H9 (cell line): ENCODE measurements at regions not wholly inside any gene's neighbourhood (a gene's known extent, or its start where the extent isn't known, plus 50 kb on each side); places are given as distances from the start of the nearest gene placed in this dataset.
"Not testable (repeated sequence)": the region's sequence is repeated elsewhere in the genome, so short reads cannot be mapped to it uniquely, and the experiment has no call there.

Experiments used
- DNase-seq: peaks from one replicate; pipeline ENCODE4 v3.0.0-alpha.2; 2017
- H2AFZ ChIP-seq: one replicate; pipeline ENCODE4 v1.6.1; 2013; ENCODE audit warnings: mild to moderate bottlenecking, low read length, control low read depth, moderate library complexity
- H2AK5ac ChIP-seq: 2 replicates; pipeline ENCODE4 v1.6.1; 2013; ENCODE audit warnings: low read length, control low read depth, mixed read lengths; ENCODE audit not compliant: insufficient read length
- H2BK120ac ChIP-seq: one replicate; pipeline ENCODE4 v1.6.1; 2013; ENCODE audit warnings: low read depth, mild to moderate bottlenecking, low read length, control low read depth, inconsistent platforms; ENCODE audit not compliant: poor library complexity, severe bottlenecking
- H2BK12ac ChIP-seq: 2 replicates; pipeline ENCODE4 v1.6.1; 2013; ENCODE audit warnings: low read length, control low read depth, mixed read lengths, low read depth; ENCODE audit not compliant: insufficient read length
- H2BK15ac ChIP-seq: 2 replicates; pipeline ENCODE4 v1.6.1; 2013; ENCODE audit warnings: low read depth, low read length, control low read depth
- H2BK20ac ChIP-seq: one replicate; pipeline ENCODE4 v1.6.1; 2013; ENCODE audit warnings: low read depth, mild to moderate bottlenecking, low read length, control low read depth, inconsistent platforms; ENCODE audit not compliant: poor library complexity, severe bottlenecking
- H2BK5ac ChIP-seq: 2 replicates; pipeline ENCODE4 v1.6.1; 2013; ENCODE audit warnings: low read length, control low read depth, mixed read lengths; ENCODE audit not compliant: insufficient read length
- H3K14ac ChIP-seq: 2 replicates; pipeline ENCODE4 v1.6.1; 2013; ENCODE audit warnings: low read length, control low read depth; ENCODE audit not compliant: insufficient read depth
- H3K18ac ChIP-seq: 2 replicates; pipeline ENCODE4 v1.6.1; 2013; ENCODE audit warnings: low read depth, mild to moderate bottlenecking, mixed read lengths, low read length, control low read depth; ENCODE audit not compliant: insufficient read length
- H3K23ac ChIP-seq: 2 replicates; pipeline ENCODE4 v1.6.1; 2013; ENCODE audit warnings: low read length, control low read depth, mixed read lengths, low read depth; ENCODE audit not compliant: insufficient read length
- H3K23me2 ChIP-seq: 2 replicates; pipeline ENCODE4 v1.6.1; 2013; ENCODE audit warnings: low read depth, mild to moderate bottlenecking, mixed read lengths, low read length, control low read depth; ENCODE audit not compliant: insufficient read length, poor library complexity, severe bottlenecking
- H3K27ac ChIP-seq: 2 replicates; pipeline ENCODE4 v1.5.1; 2013; ENCODE audit warnings: low read length, control low read depth, mixed read lengths, low read depth; ENCODE audit not compliant: insufficient read length
- H3K27me3 ChIP-seq: 2 replicates; pipeline ENCODE4 v1.6.1; 2013; ENCODE audit warnings: low read length, control low read depth, inconsistent platforms; ENCODE audit not compliant: insufficient read depth
- H3K4ac ChIP-seq: 2 replicates; pipeline ENCODE4 v1.6.1; 2013; ENCODE audit warnings: low read depth, mild to moderate bottlenecking, control low read depth, inconsistent platforms, low read length, moderate library complexity
- H3K4me1 ChIP-seq: 2 replicates; pipeline ENCODE4 v1.6.1; 2013; ENCODE audit warnings: low read length, control low read depth, inconsistent platforms; ENCODE audit not compliant: insufficient read depth
- H3K4me2 ChIP-seq: 2 replicates; pipeline ENCODE4 v1.6.1; 2013; ENCODE audit warnings: low read length, control low read depth, mixed read lengths; ENCODE audit not compliant: insufficient read length, insufficient read depth
- H3K56ac ChIP-seq: 2 replicates; pipeline ENCODE4 v1.6.1; 2013; ENCODE audit warnings: low read depth, mild to moderate bottlenecking, mixed read lengths, low read length, control low read depth; ENCODE audit not compliant: insufficient read length
- H3K79me1 ChIP-seq: 2 replicates; pipeline ENCODE4 v1.6.1; 2013; ENCODE audit warnings: low read depth, mild to moderate bottlenecking, moderate library complexity, low read length, control low read depth, inconsistent platforms; ENCODE audit not compliant: insufficient read depth, poor library complexity, severe bottlenecking
- H3K79me2 ChIP-seq: 2 replicates; pipeline ENCODE4 v1.6.1; 2013; ENCODE audit warnings: low read length, control low read depth, inconsistent platforms; ENCODE audit not compliant: insufficient read depth
- H3K9ac ChIP-seq: 2 replicates; pipeline ENCODE4 v1.6.1; 2013; ENCODE audit warnings: low read length, control low read depth, mixed read lengths; ENCODE audit not compliant: insufficient read length; ENCODE audit errors: extremely low read depth
- H3K9me3 ChIP-seq: one replicate; pipeline ENCODE4 v1.6.1; 2013; ENCODE audit warnings: low read depth, low read length, inconsistent platforms; ENCODE audit not compliant: control insufficient read depth
- H3T11ph ChIP-seq: one replicate; pipeline ENCODE4 v1.6.1; 2013; ENCODE audit warnings: mild to moderate bottlenecking, low read length, control low read depth, inconsistent platforms
- H4K20me1 ChIP-seq: one replicate; pipeline ENCODE4 v1.6.1; 2013; ENCODE audit not compliant: control insufficient read depth, insufficient read length, insufficient read depth
- H4K5ac ChIP-seq: 2 replicates; pipeline ENCODE4 v1.6.1; 2013; ENCODE audit warnings: low read depth, mild to moderate bottlenecking, mixed read lengths, low read length, control low read depth; ENCODE audit not compliant: insufficient read length
- H4K8ac ChIP-seq: replicated peaks from 2 replicates; pipeline ENCODE4 v1.6.1; 2013; ENCODE audit warnings: low read length, control low read depth, mixed read lengths, low read depth; ENCODE audit not compliant: insufficient read length
- H4K91ac ChIP-seq: 2 replicates; pipeline ENCODE4 v1.6.1; 2013; ENCODE audit warnings: low read depth, mild to moderate bottlenecking, moderate library complexity, mixed read lengths, low read length, control low read depth; ENCODE audit not compliant: insufficient read length
- H3K27ac Mint-ChIP-seq, 3 experiments: 2 replicates in 2 of 3; 3 replicates in 1 of 3; pipeline ENCODE4 v1.8.0; 2020 to 2021; ENCODE audit warnings: mixed read lengths in 3 of 3, mild to moderate bottlenecking in 1 of 3, moderate library complexity in 1 of 3
- H3K27me3 Mint-ChIP-seq: 2 replicates; pipeline ENCODE4 v1.8.0; 2021; ENCODE audit warnings: low read depth, mild to moderate bottlenecking, moderate library complexity, mixed read lengths
- H3K36me3 Mint-ChIP-seq, 3 experiments: 2 replicates in 2 of 3; 3 replicates in 1 of 3; pipeline ENCODE4 v1.8.0; 2020 to 2021; ENCODE audit warnings: low read depth in 3 of 3, mixed read lengths in 3 of 3; ENCODE audit not compliant: insufficient read depth in 1 of 3
- H3K4me1 Mint-ChIP-seq, 2 experiments: 2 replicates each; pipeline ENCODE4 v1.8.0; 2020; ENCODE audit warnings: mixed read lengths in 2 of 2
- H3K4me3 Mint-ChIP-seq, 2 experiments: 2 replicates in 1 of 2; 3 replicates in 1 of 2; pipeline ENCODE4 v1.8.0; 2020 to 2021; ENCODE audit warnings: mild to moderate bottlenecking in 2 of 2, mixed read lengths in 2 of 2, moderate library complexity in 1 of 2
- H3K9me3 Mint-ChIP-seq, 2 experiments: 2 replicates in 1 of 2; 3 replicates in 1 of 2; pipeline ENCODE4 v1.8.0; 2020; ENCODE audit warnings: mild to moderate bottlenecking in 2 of 2, mixed read lengths in 2 of 2, moderate library complexity in 1 of 2
- WGBS: extraction: QIAGEN DNeasy Blood & Tissue Kit; methylation state at CpG from one replicate; pipeline ENCODE4 v1.1.7; 2013; ENCODE audit warnings: missing lambda C conversion rate, low lambda C conversion rate, mixed read lengths; ENCODE audit not compliant: insufficient read length; ENCODE audit errors: extremely low coverage; 5-methylcytosine and 5-hydroxymethylcytosine counted together

GRCh38 chr2:190761216-190761615 lies 112.3 kb downstream of the NAB1 start:
- H3K4me1 Mint-ChIP-seq, result peaks cover 10 to 11% of the 10 kb centered on the region in 2 experiments
- H2BK5ac ChIP-seq, H4K8ac ChIP-seq, H2AFZ ChIP-seq, H3K36me3 Mint-ChIP-seq, H3K27ac ChIP-seq, H3K4me1 ChIP-seq, DNase-seq, H3K4me3 Mint-ChIP-seq, H4K5ac ChIP-seq, H3K79me1 ChIP-seq, H3K27me3 ChIP-seq, H3K56ac ChIP-seq, H4K20me1 ChIP-seq, H3K27me3 Mint-ChIP-seq, H3K14ac ChIP-seq, H3K9ac ChIP-seq, H2BK120ac ChIP-seq, H4K91ac ChIP-seq, H3K23me2 ChIP-seq, H3K9me3 Mint-ChIP-seq, H2BK12ac ChIP-seq, H2BK15ac ChIP-seq, H2AK5ac ChIP-seq, H3K18ac ChIP-seq, H3K79me2 ChIP-seq, H3K27ac Mint-ChIP-seq, H3K4ac ChIP-seq, H2BK20ac ChIP-seq, H3K4me2 ChIP-seq, H3T11ph ChIP-seq, H3K23ac ChIP-seq, H3K9me3 ChIP-seq: not testable (repeated sequence)
- no CpG with 5 or more reads among the region's 28 CpGs for WGBS
